HEK293 (cell line): ENCODE measurements at regions not wholly inside any gene's neighbourhood (a gene's known extent, or its start where the extent isn't known, plus 50 kb on each side); places are given as distances from the start of the nearest gene placed in this dataset.

ENCODE experiments used
- CTCF ChIA-PET: fragments of 350-600 bp; formaldehyde crosslinking; extraction: SDS; loops from one replicate; lab custom pipeline; 2021; ENCODE audit warnings: antibody characterized with exemption; lab: Yijun Ruan, JAX
- POLR2A ChIA-PET: fragments of 300-600 bp; formaldehyde crosslinking; extraction: SDS; loops from one replicate; lab custom pipeline; 2020; ENCODE audit warnings: antibody characterized with exemption, inconsistent platforms; lab: Yijun Ruan, JAX
- H3K27ac ChIP-seq: fragments of 200-500 bp; sonication (Bioruptor generic); 2 replicates; pipeline ENCODE4 v1.5.1; 2014; ENCODE audit warnings: low read depth, low read length, control low read depth, inconsistent platforms; ENCODE audit errors: extremely low read depth
- H3K36me3 ChIP-seq, 2 experiments: fragments of 200-500 bp in 1 of 2; sonication (Bioruptor generic) in 1 of 2; 1 replicate in 1 of 2; 2 replicates in 1 of 2; pipeline ENCODE4 v1.5.1; 2014 to 2017; ENCODE audit warnings: inconsistent platforms in 2 of 2, low read length in 2 of 2; ENCODE audit not compliant: control insufficient read depth in 2 of 2, insufficient read depth in 1 of 2
- H3K4me1 ChIP-seq: fragments of 200-500 bp; sonication (Bioruptor generic); 2 replicates; pipeline ENCODE4 v1.5.1; 2014; ENCODE audit warnings: mild to moderate bottlenecking, low read length, inconsistent platforms; ENCODE audit not compliant: control insufficient read depth, insufficient read depth
- H3K4me3 ChIP-seq: 2 replicates; pipeline ENCODE4 v1.5.1; 2011; ENCODE audit warnings: low read depth, mild to moderate bottlenecking, control low read depth, low read length, moderate library complexity
- H3K9me3 ChIP-seq: fragments of 200-500 bp; sonication (Bioruptor generic); 2 replicates; pipeline ENCODE4 v1.5.1; 2014; ENCODE audit warnings: low read depth, low read length, inconsistent platforms; ENCODE audit not compliant: control insufficient read depth, insufficient read depth
- GFI1B ChIP-seq: fragments of 450-650 bp; formaldehyde crosslinking; IDR thresholded peaks from 2 replicates; pipeline ENCODE4 v1.5.1; 2016; ENCODE audit warnings: missing biosample characterization, missing genetic modification characterization
- GLIS1 ChIP-seq: fragments of 450-650 bp; formaldehyde crosslinking; IDR thresholded peaks from 2 replicates; pipeline ENCODE4 v1.5.1; 2016; ENCODE audit warnings: missing biosample characterization, missing genetic modification characterization
- HOXC10 ChIP-seq: sonication (generic); formaldehyde crosslinking; IDR thresholded peaks from 2 replicates; pipeline ENCODE4 v1.8.1; 2023; ENCODE audit warnings: mild to moderate bottlenecking, missing genetic modification reagents
- OSR2 ChIP-seq: fragments of 450-650 bp; formaldehyde crosslinking; IDR thresholded peaks from 2 replicates; pipeline ENCODE4 v1.5.1; 2016; ENCODE audit warnings: missing biosample characterization, missing genetic modification characterization
- ZFHX2 ChIP-seq: fragments of 450-650 bp; formaldehyde crosslinking; conservative IDR thresholded peaks from 2 replicates; pipeline ENCODE4 v1.5.1; 2016; ENCODE audit warnings: missing biosample characterization, missing genetic modification characterization
- ZNF146 ChIP-seq: fragments of 450-650 bp; formaldehyde crosslinking; IDR thresholded peaks from 2 replicates; pipeline ENCODE4 v1.5.1; 2016; ENCODE audit warnings: missing biosample characterization, missing genetic modification characterization
- ZNF24 ChIP-seq: fragments of 450-650 bp; formaldehyde crosslinking; IDR thresholded peaks from 2 replicates; pipeline ENCODE4 v1.5.1; 2016; ENCODE audit warnings: missing biosample characterization, missing genetic modification characterization
- ZNF558 ChIP-seq: fragments of 450-650 bp; formaldehyde crosslinking; IDR thresholded peaks from 2 replicates; pipeline ENCODE4 v1.5.1; 2016; ENCODE audit warnings: missing biosample characterization, missing genetic modification characterization
- ZNF571 ChIP-seq: fragments of 450-650 bp; formaldehyde crosslinking; IDR thresholded peaks from 2 replicates; pipeline ENCODE4 v1.5.0; 2017; ENCODE audit warnings: missing biosample characterization, missing genetic modification characterization
- ZNF626 ChIP-seq: fragments of 450-650 bp; sonication (Bioruptor Pico); formaldehyde crosslinking; IDR thresholded peaks from 2 replicates; pipeline ENCODE4 v1.5.1; 2018; ENCODE audit warnings: missing biosample characterization, missing genetic modification characterization, inconsistent platforms
- TF ChIP-seq, protein P1 (sequence below): fragments of 450-650 bp; formaldehyde crosslinking; IDR thresholded peaks from 2 replicates; pipeline ENCODE4 v1.5.1; 2016; ENCODE audit warnings: missing biosample characterization, missing genetic modification characterization
- TF ChIP-seq, protein P2 (sequence below): fragments of 450-650 bp; formaldehyde crosslinking; IDR thresholded peaks from 2 replicates; pipeline ENCODE4 v1.5.1; 2016; ENCODE audit warnings: missing biosample characterization, missing genetic modification characterization
- TF ChIP-seq, protein P3 (sequence below): fragments of 450-650 bp; formaldehyde crosslinking; IDR thresholded peaks from 2 replicates; pipeline ENCODE4 v1.5.1; 2016; ENCODE audit warnings: missing biosample characterization, missing genetic modification characterization
- TF ChIP-seq, protein P4 (sequence below): fragments of 450-650 bp; formaldehyde crosslinking; IDR thresholded peaks from 2 replicates; pipeline ENCODE4 v1.5.1; 2016; ENCODE audit warnings: missing biosample characterization, missing genetic modification characterization
- TF ChIP-seq, protein P5 (sequence below): fragments of 450-650 bp; formaldehyde crosslinking; IDR thresholded peaks from 2 replicates; pipeline ENCODE4 v1.5.1; 2017; ENCODE audit warnings: missing biosample characterization, missing genetic modification characterization
- TF ChIP-seq, protein P6 (sequence below): fragments of 450-650 bp; formaldehyde crosslinking; IDR thresholded peaks from 2 replicates; pipeline ENCODE4 v1.5.1; 2016; ENCODE audit warnings: missing biosample characterization, missing genetic modification characterization, borderline replicate concordance

DNA sequence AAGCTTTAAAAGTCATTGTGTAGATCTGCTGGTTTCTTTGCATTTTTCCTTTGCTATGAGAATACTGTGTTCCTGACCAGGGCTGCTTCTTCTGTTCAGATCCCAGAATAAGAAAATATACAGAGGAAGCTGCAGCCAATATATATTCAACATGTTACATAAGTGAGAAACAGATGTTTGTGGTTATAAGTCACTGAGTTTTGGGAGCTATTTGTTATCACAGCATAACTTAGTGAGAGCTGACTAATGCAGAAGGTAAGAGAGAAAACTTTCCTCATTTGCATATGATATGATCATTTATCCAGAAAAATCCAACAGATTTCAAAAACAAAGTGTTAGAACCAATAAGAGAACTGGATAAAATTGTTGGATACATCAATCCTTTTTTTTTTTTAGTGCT lies 136.3 kb upstream of the NR3C1 start (continued):
- TF ChIP-seq, protein P1, sequence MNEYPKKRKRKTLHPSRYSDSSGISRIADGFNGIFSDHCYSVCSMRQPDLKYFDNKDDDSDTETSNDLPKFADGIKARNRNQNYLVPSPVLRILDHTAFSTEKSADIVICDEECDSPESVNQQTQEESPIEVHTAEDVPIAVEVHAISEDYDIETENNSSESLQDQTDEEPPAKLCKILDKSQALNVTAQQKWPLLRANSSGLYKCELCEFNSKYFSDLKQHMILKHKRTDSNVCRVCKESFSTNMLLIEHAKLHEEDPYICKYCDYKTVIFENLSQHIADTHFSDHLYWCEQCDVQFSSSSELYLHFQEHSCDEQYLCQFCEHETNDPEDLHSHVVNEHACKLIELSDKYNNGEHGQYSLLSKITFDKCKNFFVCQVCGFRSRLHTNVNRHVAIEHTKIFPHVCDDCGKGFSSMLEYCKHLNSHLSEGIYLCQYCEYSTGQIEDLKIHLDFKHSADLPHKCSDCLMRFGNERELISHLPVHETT (tag by site-specific recombination), result no peak
- no peak for TF ChIP-seq ZNF558 (tag by site-specific recombination)
- TF ChIP-seq, protein P2, sequence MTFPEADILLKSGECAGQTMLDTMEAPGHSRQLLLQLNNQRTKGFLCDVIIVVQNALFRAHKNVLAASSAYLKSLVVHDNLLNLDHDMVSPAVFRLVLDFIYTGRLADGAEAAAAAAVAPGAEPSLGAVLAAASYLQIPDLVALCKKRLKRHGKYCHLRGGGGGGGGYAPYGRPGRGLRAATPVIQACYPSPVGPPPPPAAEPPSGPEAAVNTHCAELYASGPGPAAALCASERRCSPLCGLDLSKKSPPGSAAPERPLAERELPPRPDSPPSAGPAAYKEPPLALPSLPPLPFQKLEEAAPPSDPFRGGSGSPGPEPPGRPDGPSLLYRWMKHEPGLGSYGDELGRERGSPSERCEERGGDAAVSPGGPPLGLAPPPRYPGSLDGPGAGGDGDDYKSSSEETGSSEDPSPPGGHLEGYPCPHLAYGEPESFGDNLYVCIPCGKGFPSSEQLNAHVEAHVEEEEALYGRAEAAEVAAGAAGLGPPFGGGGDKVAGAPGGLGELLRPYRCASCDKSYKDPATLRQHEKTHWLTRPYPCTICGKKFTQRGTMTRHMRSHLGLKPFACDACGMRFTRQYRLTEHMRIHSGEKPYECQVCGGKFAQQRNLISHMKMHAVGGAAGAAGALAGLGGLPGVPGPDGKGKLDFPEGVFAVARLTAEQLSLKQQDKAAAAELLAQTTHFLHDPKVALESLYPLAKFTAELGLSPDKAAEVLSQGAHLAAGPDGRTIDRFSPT (tag by site-specific recombination), result no peak
- TF ChIP-seq, protein P3, sequence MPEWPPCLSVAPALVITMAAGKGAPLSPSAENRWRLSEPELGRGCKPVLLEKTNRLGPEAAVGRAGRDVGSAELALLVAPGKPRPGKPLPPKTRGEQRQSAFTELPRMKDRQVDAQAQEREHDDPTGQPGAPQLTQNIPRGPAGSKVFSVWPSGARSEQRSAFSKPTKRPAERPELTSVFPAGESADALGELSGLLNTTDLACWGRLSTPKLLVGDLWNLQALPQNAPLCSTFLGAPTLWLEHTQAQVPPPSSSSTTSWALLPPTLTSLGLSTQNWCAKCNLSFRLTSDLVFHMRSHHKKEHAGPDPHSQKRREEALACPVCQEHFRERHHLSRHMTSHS (tag by site-specific recombination), result no peak
- TF ChIP-seq, protein P4, sequence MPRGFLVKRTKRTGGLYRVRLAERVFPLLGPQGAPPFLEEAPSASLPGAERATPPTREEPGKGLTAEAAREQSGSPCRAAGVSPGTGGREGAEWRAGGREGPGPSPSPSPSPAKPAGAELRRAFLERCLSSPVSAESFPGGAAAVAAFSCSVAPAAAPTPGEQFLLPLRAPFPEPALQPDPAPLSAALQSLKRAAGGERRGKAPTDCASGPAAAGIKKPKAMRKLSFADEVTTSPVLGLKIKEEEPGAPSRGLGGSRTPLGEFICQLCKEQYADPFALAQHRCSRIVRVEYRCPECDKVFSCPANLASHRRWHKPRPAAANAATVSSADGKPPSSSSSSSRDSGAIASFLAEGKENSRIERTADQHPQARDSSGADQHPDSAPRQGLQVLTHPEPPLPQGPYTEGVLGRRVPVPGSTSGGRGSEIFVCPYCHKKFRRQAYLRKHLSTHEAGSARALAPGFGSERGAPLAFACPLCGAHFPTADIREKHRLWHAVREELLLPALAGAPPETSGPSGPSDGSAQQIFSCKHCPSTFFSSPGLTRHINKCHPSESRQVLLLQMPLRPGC (tag by site-specific recombination), result no peak
- TF ChIP-seq HOXC10, result no peak
- TF ChIP-seq ZFHX2, result no peak
- no peak for TF ChIP-seq ZNF571 (tag by site-specific recombination)

DNA sequence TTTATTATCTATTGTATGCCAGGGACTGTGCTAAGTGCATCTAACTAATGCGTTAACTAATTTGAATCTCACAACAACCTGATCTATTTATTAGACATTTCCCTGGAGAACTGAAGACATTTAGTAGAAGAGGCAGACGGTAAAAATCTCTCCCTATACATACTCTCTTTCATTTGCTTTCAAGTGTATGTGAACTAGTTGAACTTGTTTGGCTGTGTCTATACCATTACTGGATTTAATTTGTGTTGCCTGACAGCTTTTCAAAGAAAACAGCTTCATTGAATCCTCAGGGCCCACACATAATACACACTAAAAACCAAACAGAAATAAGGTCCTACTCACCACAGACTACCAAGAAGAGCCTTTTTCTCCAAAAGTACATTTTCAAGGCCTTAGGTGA lies 133.6 kb upstream of the NR3C1 start:
- no peaks in the 10 kb centered on the region for H3K9me3 ChIP-seq
- CTCF ChIA-PET, result no interaction called here
- TF ChIP-seq ZNF146 (tag by site-specific recombination) (no peak), ZNF626 (tag by site-specific recombination) (no peak), GLIS1 (no peak), GFI1B (tag by site-specific recombination) (no peak), OSR2 (no peak), ZNF24 (tag by site-specific recombination) (no peak)
- TF ChIP-seq, protein P5, sequence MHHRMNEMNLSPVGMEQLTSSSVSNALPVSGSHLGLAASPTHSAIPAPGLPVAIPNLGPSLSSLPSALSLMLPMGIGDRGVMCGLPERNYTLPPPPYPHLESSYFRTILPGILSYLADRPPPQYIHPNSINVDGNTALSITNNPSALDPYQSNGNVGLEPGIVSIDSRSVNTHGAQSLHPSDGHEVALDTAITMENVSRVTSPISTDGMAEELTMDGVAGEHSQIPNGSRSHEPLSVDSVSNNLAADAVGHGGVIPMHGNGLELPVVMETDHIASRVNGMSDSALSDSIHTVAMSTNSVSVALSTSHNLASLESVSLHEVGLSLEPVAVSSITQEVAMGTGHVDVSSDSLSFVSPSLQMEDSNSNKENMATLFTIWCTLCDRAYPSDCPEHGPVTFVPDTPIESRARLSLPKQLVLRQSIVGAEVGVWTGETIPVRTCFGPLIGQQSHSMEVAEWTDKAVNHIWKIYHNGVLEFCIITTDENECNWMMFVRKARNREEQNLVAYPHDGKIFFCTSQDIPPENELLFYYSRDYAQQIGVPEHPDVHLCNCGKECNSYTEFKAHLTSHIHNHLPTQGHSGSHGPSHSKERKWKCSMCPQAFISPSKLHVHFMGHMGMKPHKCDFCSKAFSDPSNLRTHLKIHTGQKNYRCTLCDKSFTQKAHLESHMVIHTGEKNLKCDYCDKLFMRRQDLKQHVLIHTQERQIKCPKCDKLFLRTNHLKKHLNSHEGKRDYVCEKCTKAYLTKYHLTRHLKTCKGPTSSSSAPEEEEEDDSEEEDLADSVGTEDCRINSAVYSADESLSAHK (tag by site-specific recombination), result no peak
- TF ChIP-seq, protein P6, sequence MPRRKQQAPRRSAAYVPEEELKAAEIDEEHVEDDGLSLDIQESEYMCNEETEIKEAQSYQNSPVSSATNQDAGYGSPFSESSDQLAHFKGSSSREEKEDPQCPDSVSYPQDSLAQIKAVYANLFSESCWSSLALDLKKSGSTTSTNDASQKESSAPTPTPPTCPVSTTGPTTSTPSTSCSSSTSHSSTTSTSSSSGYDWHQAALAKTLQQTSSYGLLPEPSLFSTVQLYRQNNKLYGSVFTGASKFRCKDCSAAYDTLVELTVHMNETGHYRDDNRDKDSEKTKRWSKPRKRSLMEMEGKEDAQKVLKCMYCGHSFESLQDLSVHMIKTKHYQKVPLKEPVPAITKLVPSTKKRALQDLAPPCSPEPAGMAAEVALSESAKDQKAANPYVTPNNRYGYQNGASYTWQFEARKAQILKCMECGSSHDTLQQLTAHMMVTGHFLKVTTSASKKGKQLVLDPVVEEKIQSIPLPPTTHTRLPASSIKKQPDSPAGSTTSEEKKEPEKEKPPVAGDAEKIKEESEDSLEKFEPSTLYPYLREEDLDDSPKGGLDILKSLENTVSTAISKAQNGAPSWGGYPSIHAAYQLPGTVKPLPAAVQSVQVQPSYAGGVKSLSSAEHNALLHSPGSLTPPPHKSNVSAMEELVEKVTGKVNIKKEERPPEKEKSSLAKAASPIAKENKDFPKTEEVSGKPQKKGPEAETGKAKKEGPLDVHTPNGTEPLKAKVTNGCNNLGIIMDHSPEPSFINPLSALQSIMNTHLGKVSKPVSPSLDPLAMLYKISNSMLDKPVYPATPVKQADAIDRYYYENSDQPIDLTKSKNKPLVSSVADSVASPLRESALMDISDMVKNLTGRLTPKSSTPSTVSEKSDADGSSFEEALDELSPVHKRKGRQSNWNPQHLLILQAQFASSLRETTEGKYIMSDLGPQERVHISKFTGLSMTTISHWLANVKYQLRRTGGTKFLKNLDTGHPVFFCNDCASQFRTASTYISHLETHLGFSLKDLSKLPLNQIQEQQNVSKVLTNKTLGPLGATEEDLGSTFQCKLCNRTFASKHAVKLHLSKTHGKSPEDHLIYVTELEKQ (tag by site-specific recombination), result no peak
- POLR2A ChIA-PET, result no interaction called here
- no peaks in the 10 kb centered on the region for H3K36me3 ChIP-seq
- no peak overlapping the region for H3K27ac ChIP-seq
- peaks cover under 1% of the 10 kb centered on the region; the same call in 1 of the 2 replicates for H3K4me1 ChIP-seq
- no peak overlapping the region for H3K4me3 ChIP-seq
